OCI-LY7 (cell line): ENCODE measurements at regions not wholly inside any gene's neighbourhood (a gene's known extent, or its start where the extent isn't known, plus 50 kb on each side); places are given as distances from the start of the nearest gene placed in this dataset.

Experiments
- BruUV-seq: library from RNA; stranded (reverse); fragments of 400-500 nt; replicated peaks from 2 replicates; lab custom pipeline; 2021; lab: Mats Ljungman, UMichigan
- CTCF ChIA-PET: fragments of 300-600 bp; sonication (Branson Sonifier 250); formaldehyde crosslinking; loops from one replicate; lab custom pipeline; 2022; ENCODE audit warnings: antibody characterized with exemption; ENCODE audit not compliant: unreplicated experiment; lab: Charles Lee
- POLR2A ChIA-PET: fragments of 300-600 bp; sonication (Branson Sonifier 250); formaldehyde crosslinking; loops from one replicate; lab custom pipeline; 2022; ENCODE audit warnings: antibody characterized with exemption; lab: Charles Lee
- DNase-seq: peaks from one replicate; pipeline ENCODE4 v3.0.0-alpha.2; 2015; ENCODE audit warnings: low spot score
- H2AFZ ChIP-seq: fragments of 200-600 bp; sonication (generic), shearing (Covaris generic); 2 replicates; pipeline ENCODE4 v1.6.1; 2014; ENCODE audit warnings: mild to moderate bottlenecking, antibody characterized with exemption, low read length, moderate library complexity
- H3K27ac ChIP-seq: fragments of 200-600 bp; sonication (generic); 2 replicates; pipeline ENCODE4 v1.5.1; 2014; ENCODE audit warnings: mixed run types, low read depth, mild to moderate bottlenecking, moderate library complexity, low read length, inconsistent platforms; ENCODE audit not compliant: poor library complexity, severe bottlenecking
- H3K36me3 ChIP-seq: fragments of 200-600 bp; sonication (generic); 2 replicates; pipeline ENCODE4 v1.6.1; 2014; ENCODE audit warnings: mild to moderate bottlenecking, antibody characterized with exemption, low read length, moderate library complexity, mixed read lengths; ENCODE audit not compliant: insufficient read depth
- H3K4me1 ChIP-seq: fragments of 200-600 bp; sonication (generic); 2 replicates; pipeline ENCODE4 v1.5.1; 2014; ENCODE audit warnings: mild to moderate bottlenecking, low read length; ENCODE audit not compliant: insufficient read depth, poor library complexity, severe bottlenecking
- H3K4me2 ChIP-seq: fragments of 200-600 bp; sonication (generic); 2 replicates; pipeline ENCODE4 v1.6.1; 2014; ENCODE audit warnings: mild to moderate bottlenecking, low read length
- H3K4me3 ChIP-seq: fragments of 200-600 bp; sonication (generic); 2 replicates; pipeline ENCODE4 v1.5.1; 2014; ENCODE audit warnings: mild to moderate bottlenecking, low read depth, low read length; ENCODE audit not compliant: poor library complexity, severe bottlenecking
- H3K79me2 ChIP-seq: fragments of 200-600 bp; sonication (generic); 2 replicates; pipeline ENCODE4 v1.6.1; 2016; ENCODE audit warnings: low read depth, mild to moderate bottlenecking, low read length, moderate library complexity, mixed read lengths; ENCODE audit not compliant: insufficient read depth
- H3K9me2 ChIP-seq: fragments of 200-600 bp; sonication (generic); 2 replicates; pipeline ENCODE4 v1.6.1; 2016; ENCODE audit warnings: mild to moderate bottlenecking, low read length, mixed read lengths; ENCODE audit not compliant: insufficient read depth
- H3K9me3 ChIP-seq: fragments of 200-600 bp; sonication (generic); 2 replicates; pipeline ENCODE4 v1.6.1; 2014; ENCODE audit warnings: mild to moderate bottlenecking, mixed run types, low read length, mixed read lengths
- H4K20me1 ChIP-seq: fragments of 200-600 bp; sonication (generic); 2 replicates; pipeline ENCODE4 v1.6.1; 2014; ENCODE audit warnings: mild to moderate bottlenecking, antibody characterized with exemption, low read length, moderate library complexity, mixed read lengths; ENCODE audit not compliant: insufficient read depth
- EZH2phosphoT487 ChIP-seq: fragments of 200-600 bp; sonication (generic); IDR thresholded peaks from 2 replicates; pipeline ENCODE4 v1.6.1; 2018; ENCODE audit warnings: low read depth, borderline replicate concordance, mild to moderate bottlenecking, mixed run types, antibody characterized with exemption, low read length, moderate library complexity, mixed read lengths
- intact Hi-C: fragments of 100-400 bp; cut with micrococcal nuclease; formaldehyde crosslinking; loops from one replicate; pipeline ENCODE4 v1.10.0; 2022; ENCODE audit not compliant: unreplicated experiment
- TF ChIP-seq, protein P1 (sequence below): fragments of 200-600 bp; sonication (generic); conservative IDR thresholded peaks from 2 replicates; pipeline ENCODE4 v1.5.1; 2014; ENCODE audit warnings: mild to moderate bottlenecking, antibody characterized with exemption, low read length, moderate library complexity, mixed read lengths

DNA sequence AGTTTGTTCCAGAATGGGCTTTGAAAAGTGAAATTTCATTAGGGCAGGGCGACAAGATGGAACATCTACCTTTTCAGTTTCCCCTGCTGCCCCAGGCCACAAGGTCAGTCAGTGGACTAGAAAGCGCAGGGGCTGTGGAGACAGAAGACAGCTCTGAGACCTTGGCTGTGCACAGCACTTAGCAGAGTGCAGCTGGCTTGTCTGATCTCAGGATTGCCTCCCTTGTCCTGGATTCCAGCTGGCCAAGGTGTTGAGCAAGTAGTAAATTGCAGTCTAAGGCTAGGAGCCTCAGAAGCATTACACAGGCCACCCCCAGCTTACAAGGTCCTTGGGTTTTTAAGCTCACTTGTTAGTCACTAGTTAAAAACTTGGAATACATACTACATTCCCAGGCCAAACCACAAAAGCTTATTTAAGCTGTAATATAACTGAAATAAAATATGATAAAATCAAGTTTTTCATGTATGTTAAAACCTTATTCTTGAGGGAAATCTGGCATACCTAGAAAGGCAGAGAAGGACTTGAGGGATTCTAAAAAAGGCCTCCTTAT is 67.3 kb upstream of the NPY start:
- intact Hi-C loops: no loop called here
- ChIA-PET CTCF (no interaction called here), POLR2A (interaction anchor here (0.6 kb wide), 1 partner anchor 8 kb away, joined by 3 read pairs; no protein-coding TSS in a partner anchor)
- H4K20me1 ChIP-seq: no peaks in the 10 kb centered on the region
- no peak overlapping the region for H3K4me2 ChIP-seq
- H3K27ac ChIP-seq: no peak overlapping the region
- BruUV-seq: no TSS peak
- H2AFZ ChIP-seq: no peak overlapping the region
- no peaks in the 10 kb centered on the region for H3K4me1 ChIP-seq
- TF ChIP-seq, protein P1, sequence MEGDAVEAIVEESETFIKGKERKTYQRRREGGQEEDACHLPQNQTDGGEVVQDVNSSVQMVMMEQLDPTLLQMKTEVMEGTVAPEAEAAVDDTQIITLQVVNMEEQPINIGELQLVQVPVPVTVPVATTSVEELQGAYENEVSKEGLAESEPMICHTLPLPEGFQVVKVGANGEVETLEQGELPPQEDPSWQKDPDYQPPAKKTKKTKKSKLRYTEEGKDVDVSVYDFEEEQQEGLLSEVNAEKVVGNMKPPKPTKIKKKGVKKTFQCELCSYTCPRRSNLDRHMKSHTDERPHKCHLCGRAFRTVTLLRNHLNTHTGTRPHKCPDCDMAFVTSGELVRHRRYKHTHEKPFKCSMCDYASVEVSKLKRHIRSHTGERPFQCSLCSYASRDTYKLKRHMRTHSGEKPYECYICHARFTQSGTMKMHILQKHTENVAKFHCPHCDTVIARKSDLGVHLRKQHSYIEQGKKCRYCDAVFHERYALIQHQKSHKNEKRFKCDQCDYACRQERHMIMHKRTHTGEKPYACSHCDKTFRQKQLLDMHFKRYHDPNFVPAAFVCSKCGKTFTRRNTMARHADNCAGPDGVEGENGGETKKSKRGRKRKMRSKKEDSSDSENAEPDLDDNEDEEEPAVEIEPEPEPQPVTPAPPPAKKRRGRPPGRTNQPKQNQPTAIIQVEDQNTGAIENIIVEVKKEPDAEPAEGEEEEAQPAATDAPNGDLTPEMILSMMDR: no peak
- TF ChIP-seq EZH2phosphoT487: no peak
- no peaks in the 10 kb centered on the region for H3K79me2 ChIP-seq
- H3K36me3 ChIP-seq: no peaks in the 10 kb centered on the region
- H3K9me2 ChIP-seq: no peaks in the 10 kb centered on the region
- no peak for DNase-seq
- no peaks in the 10 kb centered on the region for H3K9me3 ChIP-seq
- no peak overlapping the region for H3K4me3 ChIP-seq

DNA sequence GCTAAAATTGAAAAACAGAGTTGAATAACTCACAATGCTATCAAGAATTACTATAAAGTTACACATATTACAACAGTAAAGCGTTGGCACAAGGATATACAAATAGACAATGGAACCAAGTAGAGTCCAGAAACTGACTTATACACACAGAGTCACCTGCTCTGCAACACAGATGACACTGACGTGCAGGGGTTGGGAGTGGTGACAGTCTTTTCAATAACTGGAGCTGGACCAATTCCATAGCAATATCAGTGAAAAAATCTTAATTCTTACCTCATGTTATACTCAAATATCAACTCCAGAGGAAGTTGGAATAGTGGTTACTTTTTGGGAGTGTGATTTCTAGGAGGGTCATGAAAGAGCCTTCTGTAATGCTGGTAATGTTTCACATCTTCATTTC is 62.5 kb upstream of the NPY start:
- Histone ChIP-seq H3K4me3 (no peak overlapping the region), H3K4me2 (no peak overlapping the region), H3K9me2 (no peaks in the 10 kb centered on the region), H3K27ac (no peak overlapping the region), H3K9me3 (peaks cover 10% of the 10 kb centered on the region), H3K4me1 (no peaks in the 10 kb centered on the region), H3K36me3 (no peaks in the 10 kb centered on the region), H3K79me2 (no peaks in the 10 kb centered on the region), H4K20me1 (no peaks in the 10 kb centered on the region), H2AFZ (no peak overlapping the region)
- TF ChIP-seq EZH2phosphoT487: no peak
- TF ChIP-seq, protein P1: no peak
- POLR2A ChIA-PET: no interaction called here
- intact Hi-C loops: no loop called here
- no peak for DNase-seq
- BruUV-seq: no TSS peak
- CTCF ChIA-PET: no interaction called here

DNA sequence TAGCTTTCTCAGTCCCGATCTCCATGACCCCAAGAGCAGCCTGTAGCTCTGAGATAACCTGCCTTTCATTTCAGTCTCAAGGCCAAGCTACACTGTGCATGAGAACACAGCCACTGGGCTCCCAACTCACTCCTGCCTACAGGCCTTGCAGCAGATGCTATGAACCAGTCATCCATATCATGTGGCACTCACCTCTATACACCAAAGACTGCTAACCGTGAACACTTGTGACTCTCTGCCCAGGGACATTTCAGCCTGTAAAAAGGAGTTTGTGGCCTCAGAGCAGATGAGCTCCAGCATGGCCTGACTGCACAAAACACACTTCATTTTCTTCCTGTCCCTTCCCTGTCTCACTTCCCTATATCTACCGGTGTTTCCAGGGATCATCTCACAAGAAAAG is 56.9 kb upstream of the NPY start:
- DNase-seq: no peak
- POLR2A ChIA-PET: interaction anchor here (1.0 kb wide), 1 partner anchor 104 kb away, joined by 3 read pairs; no protein-coding TSS in a partner anchor
- Histone ChIP-seq H3K4me2 (no peak overlapping the region), H4K20me1 (no peaks in the 10 kb centered on the region), H3K9me2 (no peaks in the 10 kb centered on the region), H3K4me3 (no peak overlapping the region), H3K79me2 (no peaks in the 10 kb centered on the region), H3K36me3 (no peaks in the 10 kb centered on the region), H3K4me1 (no peaks in the 10 kb centered on the region), H3K9me3 (peaks cover 10% of the 10 kb centered on the region), H2AFZ (no peak overlapping the region), H3K27ac (no peak overlapping the region)
- TF ChIP-seq, protein P1: no peak
- no peak for TF ChIP-seq EZH2phosphoT487
- no TSS peak for BruUV-seq
- CTCF ChIA-PET: no interaction called here
- intact Hi-C loops: no loop called here
